ENCODE measurements at regions not wholly inside any gene's neighbourhood (a gene's known extent, or its start where the extent isn't known, plus 50 kb on each side); places are given as distances from the start of the nearest gene placed in this dataset.

DNA sequence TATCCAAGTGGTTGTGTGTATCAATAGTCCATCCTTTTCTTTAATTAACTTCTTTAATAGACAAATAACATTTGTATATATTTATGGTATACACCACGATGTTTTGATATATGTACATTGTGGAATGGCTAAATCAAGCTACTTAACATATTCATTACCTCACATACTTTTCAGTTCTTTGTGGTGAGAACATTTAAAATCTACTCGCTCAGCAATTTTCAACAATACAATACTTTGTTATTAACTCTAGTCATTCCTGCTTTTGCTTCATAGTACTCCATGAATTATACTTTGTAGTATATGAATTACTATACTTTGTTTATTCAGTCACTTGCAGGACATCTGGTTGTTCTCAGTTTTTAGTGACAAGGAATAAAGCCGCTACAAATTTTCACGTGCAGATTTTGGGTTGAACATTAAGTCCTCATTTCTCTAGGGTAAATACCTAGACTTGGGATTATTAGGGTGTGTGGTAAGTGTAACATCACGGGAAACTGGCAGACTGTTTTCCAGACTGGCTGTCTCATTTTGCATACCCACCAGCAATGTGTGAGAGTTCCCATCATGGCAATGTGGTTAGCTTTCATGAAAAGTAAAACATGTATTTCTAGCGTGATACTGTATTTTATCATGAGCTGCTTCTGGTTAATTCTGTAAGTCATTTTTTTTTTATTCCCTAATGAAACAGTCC, 354.4 kb upstream of the WWC1 start:
- no peak overlapping the region for H3K4me3 ChIP-seq (ENCODE audit: low read length)
- H3K27ac ChIP-seq (ENCODE audit: low read length), result no peak overlapping the region
- H3K36me3 ChIP-seq (ENCODE audit: insufficient read depth, low read length), result no peaks in the 10 kb centered on the region
- H4K20me1 ChIP-seq (ENCODE audit: insufficient read depth), result no peaks in the 10 kb centered on the region
- TF ChIP-seq EP300 (conservative IDR thresholded peaks at IDR 0.05; ENCODE audit: poor library complexity, severe bottlenecking) (no peak), TAF1 (IDR thresholded peaks at IDR 0.05; ENCODE audit: low read depth) (no peak), POLR2AphosphoS5 (IDR thresholded peaks at IDR 0.05) (no peak), MXI1 (conservative IDR thresholded peaks at IDR 0.05; ENCODE audit: poor library complexity, severe bottlenecking) (no peak), RAD21 (conservative IDR thresholded peaks at IDR 0.05) (no peak), SMC3 (conservative IDR thresholded peaks at IDR 0.05; ENCODE audit: poor library complexity) (no peak), EZH2 (IDR thresholded peaks at IDR 0.05; ENCODE audit: borderline replicate concordance, insufficient read depth, low read length, poor library complexity, severe bottlenecking) (no peak)
- TF ChIP-seq, protein P1, sequence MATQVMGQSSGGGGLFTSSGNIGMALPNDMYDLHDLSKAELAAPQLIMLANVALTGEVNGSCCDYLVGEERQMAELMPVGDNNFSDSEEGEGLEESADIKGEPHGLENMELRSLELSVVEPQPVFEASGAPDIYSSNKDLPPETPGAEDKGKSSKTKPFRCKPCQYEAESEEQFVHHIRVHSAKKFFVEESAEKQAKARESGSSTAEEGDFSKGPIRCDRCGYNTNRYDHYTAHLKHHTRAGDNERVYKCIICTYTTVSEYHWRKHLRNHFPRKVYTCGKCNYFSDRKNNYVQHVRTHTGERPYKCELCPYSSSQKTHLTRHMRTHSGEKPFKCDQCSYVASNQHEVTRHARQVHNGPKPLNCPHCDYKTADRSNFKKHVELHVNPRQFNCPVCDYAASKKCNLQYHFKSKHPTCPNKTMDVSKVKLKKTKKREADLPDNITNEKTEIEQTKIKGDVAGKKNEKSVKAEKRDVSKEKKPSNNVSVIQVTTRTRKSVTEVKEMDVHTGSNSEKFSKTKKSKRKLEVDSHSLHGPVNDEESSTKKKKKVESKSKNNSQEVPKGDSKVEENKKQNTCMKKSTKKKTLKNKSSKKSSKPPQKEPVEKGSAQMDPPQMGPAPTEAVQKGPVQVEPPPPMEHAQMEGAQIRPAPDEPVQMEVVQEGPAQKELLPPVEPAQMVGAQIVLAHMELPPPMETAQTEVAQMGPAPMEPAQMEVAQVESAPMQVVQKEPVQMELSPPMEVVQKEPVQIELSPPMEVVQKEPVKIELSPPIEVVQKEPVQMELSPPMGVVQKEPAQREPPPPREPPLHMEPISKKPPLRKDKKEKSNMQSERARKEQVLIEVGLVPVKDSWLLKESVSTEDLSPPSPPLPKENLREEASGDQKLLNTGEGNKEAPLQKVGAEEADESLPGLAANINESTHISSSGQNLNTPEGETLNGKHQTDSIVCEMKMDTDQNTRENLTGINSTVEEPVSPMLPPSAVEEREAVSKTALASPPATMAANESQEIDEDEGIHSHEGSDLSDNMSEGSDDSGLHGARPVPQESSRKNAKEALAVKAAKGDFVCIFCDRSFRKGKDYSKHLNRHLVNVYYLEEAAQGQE (IDR thresholded peaks at IDR 0.05; ENCODE audit: borderline replicate concordance), result no peak
- TF ChIP-seq, protein P2, sequence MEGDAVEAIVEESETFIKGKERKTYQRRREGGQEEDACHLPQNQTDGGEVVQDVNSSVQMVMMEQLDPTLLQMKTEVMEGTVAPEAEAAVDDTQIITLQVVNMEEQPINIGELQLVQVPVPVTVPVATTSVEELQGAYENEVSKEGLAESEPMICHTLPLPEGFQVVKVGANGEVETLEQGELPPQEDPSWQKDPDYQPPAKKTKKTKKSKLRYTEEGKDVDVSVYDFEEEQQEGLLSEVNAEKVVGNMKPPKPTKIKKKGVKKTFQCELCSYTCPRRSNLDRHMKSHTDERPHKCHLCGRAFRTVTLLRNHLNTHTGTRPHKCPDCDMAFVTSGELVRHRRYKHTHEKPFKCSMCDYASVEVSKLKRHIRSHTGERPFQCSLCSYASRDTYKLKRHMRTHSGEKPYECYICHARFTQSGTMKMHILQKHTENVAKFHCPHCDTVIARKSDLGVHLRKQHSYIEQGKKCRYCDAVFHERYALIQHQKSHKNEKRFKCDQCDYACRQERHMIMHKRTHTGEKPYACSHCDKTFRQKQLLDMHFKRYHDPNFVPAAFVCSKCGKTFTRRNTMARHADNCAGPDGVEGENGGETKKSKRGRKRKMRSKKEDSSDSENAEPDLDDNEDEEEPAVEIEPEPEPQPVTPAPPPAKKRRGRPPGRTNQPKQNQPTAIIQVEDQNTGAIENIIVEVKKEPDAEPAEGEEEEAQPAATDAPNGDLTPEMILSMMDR (IDR thresholded peaks at IDR 0.05; ENCODE audit: poor library complexity, severe bottlenecking), result no peak
- H3K79me2 ChIP-seq (replicated peaks; ENCODE audit: insufficient read depth, low read length), result no peaks in the 10 kb centered on the region
- H3K9ac ChIP-seq (ENCODE audit: low read length), result no peak overlapping the region
- no peaks in the 10 kb centered on the region for H3K9me2 ChIP-seq (ENCODE audit: insufficient read depth, low read length)
- H3K4me2 ChIP-seq (ENCODE audit: low read length), result no peak overlapping the region
- no peak overlapping the region for H2AFZ ChIP-seq (ENCODE audit: low read depth, low read length)
- H3K9me3 ChIP-seq (ENCODE audit: low read length), result no peaks in the 10 kb centered on the region
- H3K27me3 ChIP-seq (ENCODE audit: insufficient read depth, low read depth, low read length), result no peaks in the 10 kb centered on the region
- no peaks in the 10 kb centered on the region for H3F3A ChIP-seq (ENCODE audit: insufficient read depth, low read length, poor library complexity, severe bottlenecking)

- no peak for TF ChIP-seq SMC3 (conservative IDR thresholded peaks at IDR 0.05; ENCODE audit: poor library complexity)
- no peaks in the 10 kb centered on the region for H3K9me3 ChIP-seq (ENCODE audit: low read length)
- H2AFZ ChIP-seq (ENCODE audit: low read depth, low read length), result no peak overlapping the region
- H3K4me3 ChIP-seq (ENCODE audit: low read length), result no peak overlapping the region
- no peaks in the 10 kb centered on the region for H3K36me3 ChIP-seq (ENCODE audit: insufficient read depth, low read length)
- H3K4me2 ChIP-seq (ENCODE audit: low read length), result no peak overlapping the region
- no peak overlapping the region for H3K9ac ChIP-seq (ENCODE audit: low read length)
- no peaks in the 10 kb centered on the region for H3K27me3 ChIP-seq (ENCODE audit: insufficient read depth, low read depth, low read length)
- no peaks in the 10 kb centered on the region for H3K79me2 ChIP-seq (replicated peaks; ENCODE audit: insufficient read depth, low read length)
- no peak overlapping the region for H3K27ac ChIP-seq (ENCODE audit: low read length)
- H4K20me1 ChIP-seq (ENCODE audit: insufficient read depth), result no peaks in the 10 kb centered on the region
- no peaks in the 10 kb centered on the region for H3F3A ChIP-seq (ENCODE audit: insufficient read depth, low read length, poor library complexity, severe bottlenecking)
- no peaks in the 10 kb centered on the region for H3K9me2 ChIP-seq (ENCODE audit: insufficient read depth, low read length)
Observed at GRCh38 chr5:167937635-167937998, 353.8 kb upstream of the WWC1 start.
